ENCODE measurements at regions not wholly inside any gene's neighbourhood (a gene's known extent, or its start where the extent isn't known, plus 50 kb on each side); places are given as distances from the start of the nearest gene placed in this dataset.
A peak's percentile ranks its signal among the peaks of the same experiment; 100 is the strongest.

DNA sequence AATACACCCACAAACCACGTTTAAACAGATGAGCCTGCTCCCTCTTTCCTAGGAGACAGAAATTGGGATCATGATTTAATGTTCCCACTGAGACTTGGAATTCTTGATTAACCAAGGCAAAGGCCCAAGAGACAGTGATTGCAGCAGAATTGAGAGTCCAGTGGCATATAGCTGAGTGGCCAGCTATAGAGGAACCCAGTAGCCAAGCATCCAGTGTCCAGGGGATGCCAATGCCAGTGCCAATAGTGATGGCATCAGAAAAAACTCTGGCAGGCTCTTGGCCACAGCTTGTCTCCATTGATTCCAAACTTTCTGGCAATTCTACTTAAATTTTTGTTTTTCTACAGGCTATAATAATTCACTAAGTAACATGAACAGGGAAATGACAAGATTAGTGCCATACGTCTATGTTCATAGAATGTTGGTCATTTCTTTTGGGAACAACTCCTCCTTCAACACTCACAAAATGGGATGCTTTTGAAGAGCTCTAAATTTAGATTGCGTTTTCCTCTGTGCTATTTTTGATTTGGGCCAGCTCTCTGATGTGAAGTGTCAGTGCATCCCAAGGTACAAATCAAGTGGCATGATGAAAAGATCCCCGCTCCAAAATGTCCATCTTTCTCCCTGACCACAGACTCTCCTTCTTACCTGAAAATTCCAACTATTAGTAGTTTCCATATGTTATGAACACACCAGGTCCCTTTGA is 83.1 kb upstream of the A1CF start:
- TF ChIP-seq, protein P1, sequence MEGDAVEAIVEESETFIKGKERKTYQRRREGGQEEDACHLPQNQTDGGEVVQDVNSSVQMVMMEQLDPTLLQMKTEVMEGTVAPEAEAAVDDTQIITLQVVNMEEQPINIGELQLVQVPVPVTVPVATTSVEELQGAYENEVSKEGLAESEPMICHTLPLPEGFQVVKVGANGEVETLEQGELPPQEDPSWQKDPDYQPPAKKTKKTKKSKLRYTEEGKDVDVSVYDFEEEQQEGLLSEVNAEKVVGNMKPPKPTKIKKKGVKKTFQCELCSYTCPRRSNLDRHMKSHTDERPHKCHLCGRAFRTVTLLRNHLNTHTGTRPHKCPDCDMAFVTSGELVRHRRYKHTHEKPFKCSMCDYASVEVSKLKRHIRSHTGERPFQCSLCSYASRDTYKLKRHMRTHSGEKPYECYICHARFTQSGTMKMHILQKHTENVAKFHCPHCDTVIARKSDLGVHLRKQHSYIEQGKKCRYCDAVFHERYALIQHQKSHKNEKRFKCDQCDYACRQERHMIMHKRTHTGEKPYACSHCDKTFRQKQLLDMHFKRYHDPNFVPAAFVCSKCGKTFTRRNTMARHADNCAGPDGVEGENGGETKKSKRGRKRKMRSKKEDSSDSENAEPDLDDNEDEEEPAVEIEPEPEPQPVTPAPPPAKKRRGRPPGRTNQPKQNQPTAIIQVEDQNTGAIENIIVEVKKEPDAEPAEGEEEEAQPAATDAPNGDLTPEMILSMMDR (IDR thresholded peaks at IDR 0.05; ENCODE audit: borderline replicate concordance, insufficient read depth, low read depth, low read length) = no peak

DNA sequence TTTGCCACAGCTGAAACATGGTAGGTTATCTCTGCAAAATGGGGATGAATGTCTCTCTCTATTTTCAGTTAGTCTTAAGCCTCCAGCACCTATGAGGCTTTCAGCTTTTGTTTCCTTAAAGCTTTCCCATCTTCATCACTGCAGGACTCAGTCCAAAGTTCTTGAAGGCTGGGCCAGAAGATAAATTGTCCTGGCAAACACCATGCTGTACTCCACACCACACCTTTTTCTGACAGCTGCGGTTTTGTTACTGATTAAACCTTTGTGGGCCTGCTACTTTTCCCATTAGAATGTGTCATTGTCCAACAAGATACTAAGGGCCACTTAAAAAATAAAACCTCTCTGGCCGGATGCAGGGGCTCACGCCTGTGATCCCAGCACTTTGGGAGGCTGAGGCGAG is 87.2 kb upstream of the A1CF start:
- TF ChIP-seq, protein P1 (IDR thresholded peaks at IDR 0.05; ENCODE audit: borderline replicate concordance, insufficient read depth, low read depth, low read length) = no peak
- no peak overlapping the region for H3K4me3 ChIP-seq (ENCODE audit: low read depth, low read length)

More for the DNA sequence above, 83.1 kb upstream of the A1CF start:
- H3K4me3 ChIP-seq (ENCODE audit: low read depth, low read length) = no peak overlapping the region

DNA sequence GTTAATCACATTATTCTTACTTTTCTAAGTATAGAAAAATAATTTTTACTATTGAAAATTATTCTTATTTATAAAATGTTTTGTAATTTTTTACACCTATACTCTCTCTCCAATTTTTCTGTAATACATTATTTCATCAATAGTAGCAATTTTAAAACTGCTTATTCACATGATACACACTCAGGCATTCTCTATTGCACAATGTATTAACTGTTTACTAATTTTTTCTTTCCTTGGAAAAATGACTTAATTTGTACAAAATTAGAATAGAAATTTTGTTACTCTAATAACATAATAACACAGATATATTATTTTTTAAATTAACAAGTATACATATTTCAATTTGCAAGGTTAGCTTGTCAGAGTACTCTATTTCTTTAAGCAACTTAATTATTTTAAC is 92.9 kb upstream of the PRKG1 start:
- TF ChIP-seq, protein P1 (IDR thresholded peaks at IDR 0.05; ENCODE audit: borderline replicate concordance, insufficient read depth, low read depth, low read length) = no peak
- no peak overlapping the region for H3K4me3 ChIP-seq (ENCODE audit: low read depth, low read length)

DNA sequence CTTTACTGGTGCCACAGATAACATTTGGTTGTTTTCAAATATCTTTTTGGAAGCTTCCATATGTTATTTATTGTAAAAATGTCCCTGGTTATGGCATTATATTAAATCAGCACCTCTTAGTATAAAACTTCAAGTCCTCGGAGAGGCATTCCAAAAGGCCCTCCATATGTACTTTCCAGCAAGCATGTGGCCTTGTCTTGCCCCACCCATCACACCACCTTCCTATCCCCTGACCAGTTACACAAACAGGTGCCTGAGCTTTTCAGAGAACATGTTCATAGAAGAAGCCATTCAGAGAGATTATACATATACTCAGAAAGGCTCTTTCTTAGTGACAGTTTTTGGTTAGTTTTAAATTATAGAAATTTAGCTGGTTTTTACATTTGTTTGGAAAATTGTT is 92.4 kb upstream of the PRKG1 start:
- TF ChIP-seq, protein P1 (IDR thresholded peaks at IDR 0.05; ENCODE audit: borderline replicate concordance, insufficient read depth, low read depth, low read length) = no peak
- no peak overlapping the region for H3K4me3 ChIP-seq (ENCODE audit: low read depth, low read length)

DNA sequence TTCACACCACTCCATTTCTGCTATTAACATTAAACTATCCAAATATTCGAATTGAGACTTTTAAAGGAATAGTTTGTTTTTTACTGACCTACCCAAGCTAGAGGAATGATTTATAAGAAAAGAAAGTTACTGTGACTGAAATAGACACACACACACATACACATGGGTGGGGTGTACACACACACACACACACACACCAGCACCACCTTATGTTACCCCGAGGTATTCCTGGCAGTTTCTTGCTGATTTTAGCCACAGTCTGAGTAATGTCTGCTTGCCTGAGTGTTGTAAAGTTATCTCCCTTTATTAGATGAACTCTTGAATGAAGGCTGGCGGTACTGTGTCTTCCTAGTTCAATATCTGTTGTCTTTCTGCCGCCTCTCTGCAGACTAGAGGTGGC is 91.3 kb upstream of the PRKG1 start:
- TF ChIP-seq, protein P1 (IDR thresholded peaks at IDR 0.05; ENCODE audit: borderline replicate concordance, insufficient read depth, low read depth, low read length) = no peak
- no peak overlapping the region for H3K4me3 ChIP-seq (ENCODE audit: low read depth, low read length)

DNA sequence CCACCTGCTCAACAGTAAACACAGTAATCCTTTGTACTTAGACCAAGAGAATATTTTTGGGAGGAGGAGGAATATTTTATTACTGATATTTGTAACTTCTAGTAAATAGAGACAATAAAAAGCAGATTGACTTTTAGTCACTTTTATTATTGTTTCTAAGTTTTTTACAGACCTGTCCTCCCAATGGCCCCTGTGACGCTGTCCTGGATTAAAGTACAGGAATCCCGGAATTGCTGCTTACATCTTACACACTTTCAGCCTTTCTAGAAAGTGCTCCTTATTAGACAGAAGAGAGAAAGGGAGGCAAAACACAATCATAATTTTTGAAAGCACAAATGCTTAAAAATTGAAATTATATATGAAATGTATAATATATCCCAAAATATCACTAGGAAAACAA is 86.4 kb upstream of the PRKG1 start:
- H3K4me3 ChIP-seq (ENCODE audit: low read depth, low read length) = no peak overlapping the region

DNA sequence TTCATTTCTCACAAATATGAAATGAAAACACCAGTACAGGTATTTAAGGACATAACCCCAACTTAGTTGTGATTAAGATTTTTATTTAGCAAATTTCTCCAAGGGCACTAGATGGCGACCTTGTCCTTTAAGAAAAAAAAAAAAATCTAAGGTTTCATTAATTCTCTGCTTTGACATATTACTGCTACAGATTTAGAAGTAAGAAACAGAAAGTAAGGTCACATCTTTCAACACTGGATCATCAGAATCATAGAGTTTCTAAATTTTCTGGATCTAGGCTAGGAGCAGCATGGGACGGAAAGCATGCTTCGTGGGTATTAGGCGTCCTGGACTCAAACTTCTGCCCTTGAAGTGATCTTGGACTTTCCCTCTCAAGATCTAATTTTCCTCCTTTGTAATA is 85.5 kb upstream of the PRKG1 start:
- TF ChIP-seq, protein P1 (IDR thresholded peaks at IDR 0.05; ENCODE audit: borderline replicate concordance, insufficient read depth, low read depth, low read length) = 0 out of 2 replicates have a peak, but pooled peaks have one; percentile 7
- no peak overlapping the region for H3K4me3 ChIP-seq (ENCODE audit: low read depth, low read length)

More for the DNA sequence above, 86.4 kb upstream of the PRKG1 start:
- TF ChIP-seq, protein P1 (IDR thresholded peaks at IDR 0.05; ENCODE audit: borderline replicate concordance, insufficient read depth, low read depth, low read length) = no peak

All from GM12875 (cell line).